Stimulated activated CD4-positive, alpha-beta T cell treated with anti-CD3 and anti-CD28 coated beads, Interleukin-1b, Interleukin-23, amount 100 ng/mL, for 24 hours (primary cell): ENCODE measurements at regions not wholly inside any gene's neighbourhood (a gene's known extent, or its start where the extent isn't known, plus 50 kb on each side); places are given as distances from the start of the nearest gene placed in this dataset.

Source experiments
- DNase-seq, 4 experiments: peaks; one replicate each; pipeline ENCODE4 v3.0.0-alpha.2; 2020; ENCODE audit warnings: low read depth in 4 of 4, low spot score in 1 of 4

DNA sequence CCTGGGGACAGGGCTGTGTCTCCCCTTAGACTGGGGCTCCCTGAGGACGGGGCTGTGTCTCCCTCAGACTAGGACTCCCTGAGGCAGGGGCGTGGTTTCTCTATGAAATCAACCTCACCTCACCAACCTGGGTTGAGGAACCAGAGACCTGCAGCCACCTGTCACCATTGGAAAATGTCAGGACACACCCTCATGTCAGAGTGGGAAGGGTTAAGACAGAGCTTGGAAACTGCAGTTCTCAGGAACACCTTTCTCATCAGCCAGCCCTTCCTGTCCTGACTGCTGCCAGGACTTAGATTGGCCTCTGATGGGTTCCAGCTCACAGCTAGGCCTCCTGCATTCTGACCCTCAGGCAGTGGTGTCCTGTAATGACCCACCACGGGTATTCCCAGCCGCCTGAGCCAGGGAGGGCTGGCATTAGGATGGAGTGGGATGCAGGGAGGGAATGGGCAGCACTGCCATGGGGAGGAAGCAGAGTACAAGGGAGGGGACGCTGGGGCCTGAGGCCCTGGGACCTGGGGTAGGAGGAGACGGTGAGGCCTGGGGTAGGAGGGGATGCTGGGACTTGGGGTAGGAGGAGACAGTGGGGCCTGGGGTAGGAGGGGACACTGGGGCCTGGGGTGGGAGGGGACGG is 76.3 kb downstream of the MRPL14 start:
- DNase-seq: no peak

DNA sequence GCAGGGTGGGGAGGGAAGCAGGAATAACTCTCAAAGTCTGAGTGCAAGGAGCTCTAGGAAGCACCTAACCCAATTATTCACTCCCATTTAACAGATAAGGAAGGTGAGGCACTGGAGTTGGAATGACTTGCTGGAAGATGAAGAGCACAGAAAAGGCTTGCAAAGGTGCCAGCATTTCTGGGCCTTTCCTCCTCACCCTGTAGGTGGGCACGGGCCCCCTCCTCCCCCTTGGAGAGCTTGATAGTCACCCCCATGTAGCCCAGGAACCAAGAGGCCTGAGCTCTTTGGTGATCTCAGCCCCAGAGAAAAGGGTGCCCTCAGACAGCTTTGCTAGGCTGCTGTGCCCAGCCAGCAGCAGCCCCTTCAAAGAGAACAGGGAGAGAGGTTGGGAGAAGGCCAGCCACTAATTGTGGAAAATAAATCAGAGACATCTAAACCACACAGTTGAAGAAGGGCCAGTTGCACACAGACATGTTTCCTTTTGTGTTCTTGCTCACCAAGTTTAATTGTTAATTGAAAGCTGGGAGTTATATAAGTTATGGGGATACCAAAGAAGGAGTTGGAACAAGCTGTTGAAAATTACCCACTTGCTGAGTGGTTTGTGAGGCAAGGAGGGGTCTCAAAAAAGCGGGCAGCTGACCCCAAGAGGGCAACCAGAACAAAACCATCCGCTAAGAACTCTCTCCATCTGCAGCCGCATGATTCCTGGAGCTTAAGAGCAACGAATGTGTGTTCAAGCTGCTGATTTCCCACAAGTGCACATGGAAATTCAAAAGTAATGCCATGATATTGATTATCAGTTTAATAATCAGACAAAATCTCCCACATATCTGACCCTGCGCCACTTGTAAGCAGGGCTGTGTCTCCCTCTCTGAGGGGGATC is 77.0 kb downstream of the MRPL14 start:
- no peak for DNase-seq

DNA sequence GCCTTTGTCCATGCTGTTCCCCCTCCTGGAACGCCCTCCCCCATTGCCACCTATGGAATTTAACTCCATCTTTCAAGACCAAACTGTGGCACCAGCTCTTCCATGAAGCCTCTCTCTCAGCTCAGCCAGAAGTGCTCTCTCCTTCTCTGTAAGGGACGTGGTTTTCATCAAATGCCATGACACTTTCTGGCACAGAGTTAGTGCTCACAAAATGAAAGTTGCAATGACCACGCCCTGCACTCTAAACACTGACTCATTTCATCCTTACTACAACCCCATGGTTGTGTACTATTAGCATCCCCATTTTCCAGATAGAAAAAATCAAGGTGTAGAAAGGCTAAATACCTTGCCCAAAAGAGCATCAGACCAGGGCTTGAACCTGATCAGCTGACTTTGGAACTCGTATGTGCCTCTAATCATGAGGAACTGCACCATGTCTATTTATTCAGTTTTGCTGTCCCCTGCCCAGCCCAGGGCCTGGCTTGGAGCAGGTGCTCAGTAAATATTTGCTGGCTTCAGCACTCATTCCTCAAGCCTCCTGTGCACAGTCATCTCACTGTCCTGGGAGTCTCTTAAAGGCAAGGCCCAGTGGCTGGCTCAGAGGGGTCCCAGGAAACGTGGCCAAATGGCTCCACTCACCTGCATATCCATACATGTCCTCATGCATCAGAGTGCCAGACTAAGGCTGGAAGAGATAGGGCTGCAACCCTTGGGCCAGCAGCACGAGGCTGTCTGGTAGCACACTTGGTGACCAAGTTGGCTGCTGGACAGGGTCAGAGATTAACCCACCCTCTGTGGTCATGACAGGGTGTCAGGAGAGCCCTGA is 77.9 kb downstream of the MRPL14 start:
- no peak for DNase-seq

DNA sequence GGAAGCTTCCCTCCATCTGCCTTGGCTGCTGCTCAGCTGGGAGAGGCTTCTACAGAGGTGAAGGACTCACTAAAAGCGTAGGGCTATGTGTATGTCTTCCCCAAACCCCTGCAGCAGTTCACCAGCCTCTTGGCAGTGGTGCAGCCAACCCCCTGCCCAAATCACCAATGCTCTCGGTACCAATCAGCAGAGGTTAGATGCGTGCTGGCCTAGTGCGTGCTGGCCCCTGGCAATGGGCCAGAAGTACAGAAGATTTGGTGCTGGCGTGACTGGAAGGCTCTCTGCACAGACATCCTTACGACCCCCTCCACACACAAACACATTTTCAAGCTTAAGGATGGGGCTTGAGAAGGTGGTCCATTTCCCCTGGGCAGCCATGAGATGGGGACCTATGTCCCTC is 79.0 kb downstream of the MRPL14 start:
- DNase-seq: no peak

DNA sequence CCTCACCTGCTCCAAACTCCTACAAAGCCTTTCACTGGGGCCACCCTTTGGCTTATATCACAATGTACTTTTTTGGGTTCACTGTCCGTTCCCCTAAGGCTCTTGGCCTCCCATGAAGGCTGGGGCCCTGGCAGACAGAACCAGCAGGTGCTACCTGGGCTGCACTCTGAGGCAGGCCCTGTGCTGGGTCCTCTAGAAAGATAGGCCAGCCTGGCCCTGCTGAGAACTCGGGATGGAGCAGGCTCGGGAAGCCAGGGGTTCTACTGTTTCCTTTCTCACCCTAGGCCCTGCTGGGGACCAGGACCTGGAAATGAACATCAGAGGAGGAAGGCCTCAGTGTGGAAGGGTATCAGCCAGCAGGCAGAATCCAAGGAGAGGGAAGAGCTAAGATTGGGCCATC is 79.5 kb downstream of the MRPL14 start:
- no peak for DNase-seq

DNA sequence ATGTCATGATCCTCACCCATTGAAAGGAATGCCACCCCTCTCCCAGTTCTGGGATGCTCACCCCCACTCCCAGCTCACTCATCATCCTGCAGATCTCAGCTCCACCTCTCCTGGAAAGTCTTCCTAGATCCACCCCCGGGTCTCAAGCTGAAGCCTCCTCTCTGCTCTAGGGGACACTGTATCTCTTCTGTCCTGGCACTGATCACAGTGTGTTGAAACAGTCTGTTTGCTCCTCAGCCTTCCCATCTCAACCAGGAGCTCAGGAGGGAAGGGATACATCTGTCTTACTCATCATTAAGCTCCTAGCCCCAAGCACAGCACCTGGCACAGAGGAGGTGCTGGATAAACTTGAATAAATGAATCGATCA is 80.1 kb downstream of the MRPL14 start:
- DNase-seq: no peak

DNA sequence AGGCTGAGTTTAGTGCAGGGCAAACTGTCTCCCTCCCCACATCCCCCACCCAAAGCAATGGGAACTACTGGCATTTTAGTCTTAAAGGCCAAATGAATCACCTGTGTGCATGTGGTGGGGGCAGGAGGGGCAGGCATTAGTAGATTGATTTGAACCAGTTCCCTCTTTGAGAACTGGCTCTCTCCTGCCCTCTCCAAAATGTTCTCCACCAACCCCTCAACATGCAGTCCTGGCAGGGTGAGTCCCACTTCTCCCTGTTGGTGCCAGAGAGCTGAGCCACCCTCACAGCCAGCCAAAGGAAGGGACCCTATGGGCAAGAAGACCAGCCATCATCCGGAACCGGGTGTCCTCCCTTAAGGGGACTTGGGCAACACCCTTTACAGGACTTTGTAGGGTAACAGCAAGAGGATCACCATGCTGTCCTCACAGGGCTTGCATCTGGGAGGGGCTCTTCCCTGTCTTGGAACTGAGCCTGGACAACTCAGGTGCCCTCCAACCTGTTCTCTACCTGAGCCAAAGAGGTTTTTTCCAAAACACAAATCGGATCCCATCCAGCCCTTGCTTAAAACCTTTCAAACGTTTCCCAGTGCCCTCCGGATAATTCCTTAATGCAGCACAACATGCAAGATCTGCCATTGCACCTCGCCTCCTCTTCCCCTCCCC is 80.6 kb downstream of the MRPL14 start:
- DNase-seq: no peak

DNA sequence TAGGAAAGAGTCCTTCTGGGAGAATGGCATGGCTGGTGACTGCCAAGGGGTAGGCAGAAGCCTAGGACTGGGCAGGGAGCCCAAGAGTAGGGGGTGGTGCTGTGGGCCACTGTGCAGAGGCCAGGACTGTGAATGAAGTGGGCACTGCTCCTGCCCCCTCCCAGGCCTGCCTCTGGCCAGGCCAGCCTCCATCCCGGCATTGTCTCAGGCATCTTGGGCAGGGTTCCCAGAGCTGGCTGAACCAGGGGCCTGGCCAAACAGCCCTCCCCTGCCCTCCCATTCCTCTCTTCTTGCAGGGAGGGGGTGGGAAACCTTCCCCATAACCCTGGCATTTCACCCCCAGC is 81.6 kb downstream of the MRPL14 start:
- DNase-seq: no peak

DNA sequence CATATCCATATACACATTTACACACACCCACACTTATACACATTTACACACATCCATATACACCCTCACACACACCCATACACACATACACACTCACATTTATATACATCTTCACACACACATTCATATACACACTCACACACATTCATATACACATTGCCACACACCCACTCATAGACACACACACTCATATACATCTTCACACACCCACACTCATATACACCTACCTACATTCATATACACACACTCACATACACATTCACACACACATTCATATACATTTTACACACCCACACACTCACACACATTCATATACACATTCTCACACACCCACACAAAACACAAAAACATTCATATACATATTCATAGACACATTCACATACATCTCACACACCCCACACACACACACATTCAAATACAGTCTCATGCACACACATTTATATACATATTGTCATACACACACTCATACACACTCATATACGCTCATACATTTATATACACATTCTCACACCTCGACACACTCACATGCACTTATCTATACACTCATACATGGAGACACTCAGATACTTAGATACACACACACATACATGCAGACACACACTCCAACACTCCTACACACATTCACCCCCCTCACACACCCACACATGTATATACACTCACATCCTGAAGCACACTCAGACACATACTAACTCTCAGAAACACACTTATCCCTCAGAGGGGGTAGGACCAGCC is 82.1 kb downstream of the MRPL14 start:
- DNase-seq: no peak

DNA sequence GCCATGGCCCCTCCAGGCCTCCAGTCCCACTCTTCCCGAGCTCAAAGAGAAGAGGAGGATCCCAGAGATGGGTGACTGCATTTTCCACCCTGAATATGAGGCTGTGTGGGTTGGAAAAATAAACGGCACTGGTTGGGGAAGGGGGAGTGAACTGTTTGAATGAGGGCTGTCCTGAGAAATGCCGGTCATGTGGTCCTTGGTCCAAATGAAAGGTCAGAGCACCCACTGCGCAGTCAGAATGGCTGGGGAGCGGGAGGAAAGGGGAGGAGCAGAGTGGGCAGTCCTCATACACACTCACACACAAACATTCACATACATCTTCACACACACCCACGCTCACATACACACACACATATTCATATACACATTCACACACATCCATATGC is 83.1 kb downstream of the MRPL14 start:
- DNase-seq: no peak

DNA sequence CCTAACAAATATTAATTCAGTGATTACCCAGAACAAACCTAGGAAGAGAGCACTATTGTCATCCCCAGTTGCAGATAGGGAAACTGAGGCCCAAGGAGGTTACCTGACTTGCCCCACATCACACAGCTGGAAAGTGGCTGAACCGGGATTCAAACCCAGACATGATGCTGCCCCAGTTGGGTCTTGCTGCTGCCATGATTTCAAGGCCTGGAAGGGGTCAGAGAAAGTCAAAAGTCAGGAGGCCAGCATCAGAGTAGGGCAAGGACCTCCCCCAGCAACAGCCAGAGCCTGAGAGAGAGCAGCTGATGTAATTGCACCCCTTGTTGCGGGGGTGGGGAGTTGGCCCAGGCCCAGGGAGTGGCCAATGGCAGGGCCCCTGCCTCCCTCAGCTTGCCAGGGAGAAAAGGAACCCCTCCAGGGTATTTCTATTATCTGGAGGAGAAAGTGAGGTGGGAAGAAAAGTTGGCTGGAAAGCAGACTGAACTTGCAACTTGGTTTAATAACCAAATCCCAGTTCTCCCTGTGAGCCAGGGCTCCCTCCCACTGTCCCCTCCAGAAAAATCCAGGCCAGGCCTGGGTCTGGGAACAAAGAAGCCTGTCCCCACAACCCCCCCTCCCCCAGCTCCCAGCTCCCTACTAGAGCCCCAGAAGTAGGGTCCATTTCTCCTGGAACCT is 83.6 kb downstream of the MRPL14 start:
- no peak for DNase-seq

DNA sequence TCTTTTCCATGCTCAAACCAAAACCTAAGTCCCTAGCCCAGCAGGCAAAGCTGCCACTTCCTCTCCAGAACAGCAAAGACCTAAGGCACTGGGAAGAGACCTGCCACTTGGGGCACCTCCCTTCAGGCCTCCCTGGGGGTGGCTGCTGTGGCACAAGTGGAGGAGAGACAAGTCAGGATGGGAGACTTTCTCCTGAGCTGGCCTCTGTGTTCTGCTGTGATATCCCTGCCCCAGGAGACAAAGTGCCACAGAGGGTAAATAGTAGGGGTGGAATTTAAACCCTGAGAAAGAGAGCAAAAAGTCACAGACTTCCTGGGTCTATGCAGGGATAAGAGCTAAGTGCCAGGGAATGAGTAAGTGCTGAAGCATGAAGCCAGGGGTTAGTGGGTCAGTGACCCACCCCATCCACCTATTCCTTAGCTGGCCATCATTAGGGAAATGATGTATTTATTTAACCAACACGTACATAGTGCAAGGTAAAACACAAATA is 84.2 kb downstream of the MRPL14 start:
- no peak for DNase-seq

DNA sequence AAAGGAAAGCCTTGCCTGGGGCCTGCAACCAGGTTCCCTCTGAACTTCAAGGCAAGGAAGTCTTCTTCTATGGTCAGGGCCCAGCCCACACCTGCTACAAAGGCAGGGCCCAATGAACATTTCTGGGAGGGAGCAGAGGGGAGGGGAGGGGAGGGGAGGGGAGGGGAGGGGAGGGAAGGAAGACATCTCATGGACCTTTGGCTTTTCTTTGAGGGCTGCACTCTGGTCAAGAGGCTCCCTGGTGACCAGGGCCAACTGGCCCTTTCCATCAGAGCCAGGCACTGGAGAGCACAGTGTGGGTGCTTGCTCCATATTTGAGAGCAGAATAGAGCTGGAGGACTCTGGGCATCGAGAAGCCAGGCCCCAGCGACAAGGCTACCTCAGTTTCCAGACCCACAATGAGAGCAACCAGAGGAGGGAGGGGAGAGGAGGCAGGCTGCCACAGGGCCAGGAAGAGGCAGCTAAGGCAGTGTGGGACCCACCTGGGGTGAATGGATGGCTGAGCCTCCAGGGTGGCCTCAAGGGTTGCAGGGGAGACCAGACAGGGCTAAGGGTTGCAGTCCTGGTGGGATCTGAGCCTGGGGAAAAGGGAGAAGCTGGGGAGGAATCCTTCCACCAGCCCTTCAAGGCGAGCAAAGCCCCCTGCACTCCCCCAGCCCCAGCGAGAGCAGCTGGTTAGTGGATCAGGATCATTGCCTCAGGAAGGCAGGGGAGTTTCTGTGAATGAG is 84.8 kb downstream of the MRPL14 start:
- no peak for DNase-seq

DNA sequence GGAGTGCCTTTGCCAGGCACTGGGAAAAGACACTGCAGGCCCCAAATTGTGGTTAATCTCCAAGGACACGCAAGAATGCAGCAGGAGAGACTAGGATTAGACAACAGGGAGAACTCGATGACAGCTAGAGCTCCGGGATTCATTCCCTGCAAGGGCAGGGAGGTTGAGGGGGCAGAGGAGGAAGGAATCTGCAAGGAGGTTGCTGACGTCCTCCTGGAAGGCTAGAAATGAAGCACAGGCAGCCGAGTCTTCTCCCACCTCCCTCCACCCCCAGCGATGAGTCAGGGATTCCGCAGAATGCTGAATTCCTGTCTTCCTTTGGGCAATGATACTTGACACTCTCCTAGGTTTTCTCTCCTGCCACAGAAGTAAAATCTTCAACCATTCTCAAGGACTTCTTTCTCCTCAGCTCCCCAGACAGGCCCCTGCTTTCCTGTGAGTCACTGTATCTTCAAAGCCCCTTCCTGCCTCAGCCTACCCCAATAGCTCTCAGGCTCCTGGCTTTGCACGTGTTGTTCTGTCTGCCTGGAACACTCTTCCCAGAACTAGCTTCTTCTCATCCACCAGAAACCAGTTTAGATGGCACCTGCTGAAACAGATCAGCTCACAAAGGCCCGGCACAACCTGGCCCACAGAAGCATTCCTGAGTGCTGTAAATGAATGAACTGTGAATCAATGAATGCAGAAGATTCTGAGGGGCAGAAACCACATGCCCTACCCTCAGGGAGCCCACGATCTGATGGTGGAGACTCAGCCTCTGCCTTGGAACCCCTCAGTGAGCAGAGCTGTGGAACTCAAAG is 85.6 kb downstream of the MRPL14 start:
- DNase-seq: no peak

DNA sequence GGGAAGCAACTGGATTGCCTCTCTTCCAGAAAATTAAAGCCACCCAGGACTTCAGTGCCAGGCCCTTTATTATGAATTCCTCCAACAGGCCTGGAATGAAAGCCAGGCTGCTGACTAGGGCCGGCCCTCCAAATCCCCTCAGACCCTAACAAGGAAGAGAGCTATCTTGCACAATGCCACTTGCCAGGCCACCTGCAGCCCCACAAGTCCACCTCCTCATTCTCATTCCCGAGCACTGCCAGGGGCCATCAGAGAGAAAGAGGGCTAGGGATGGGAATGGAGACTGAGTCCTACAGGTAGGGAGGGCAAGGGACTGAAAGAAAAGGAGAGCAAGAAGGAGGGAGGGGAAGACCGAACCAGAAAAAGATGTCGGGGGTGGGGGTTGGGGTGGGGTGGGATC is 86.5 kb downstream of the MRPL14 start:
- DNase-seq: no peak

DNA sequence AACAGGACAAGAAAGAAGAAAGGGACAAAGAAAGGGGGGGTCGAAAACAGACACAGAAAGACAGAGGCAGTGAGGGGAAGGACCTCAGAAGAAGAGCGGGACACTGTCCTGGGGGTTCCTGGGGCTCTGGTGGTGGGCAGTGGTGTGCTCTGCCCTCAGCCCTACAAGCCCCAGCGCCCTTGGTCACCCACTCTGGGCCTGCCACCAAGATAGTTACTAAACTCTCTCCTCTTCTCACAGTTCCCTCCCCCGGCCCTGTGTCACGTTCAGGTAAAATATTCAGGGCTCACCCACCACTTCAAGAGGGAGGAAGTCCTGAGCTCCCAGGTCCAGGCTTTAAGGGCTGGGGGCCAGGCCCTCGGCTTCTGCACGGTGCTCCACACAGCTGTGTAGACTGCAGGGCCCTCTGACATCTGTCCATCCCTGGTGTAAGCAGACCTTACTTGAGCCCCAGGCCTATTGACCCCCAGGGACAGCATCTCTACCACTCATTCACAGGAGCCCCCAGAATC is 87.4 kb downstream of the MRPL14 start:
- DNase-seq: no peak

DNA sequence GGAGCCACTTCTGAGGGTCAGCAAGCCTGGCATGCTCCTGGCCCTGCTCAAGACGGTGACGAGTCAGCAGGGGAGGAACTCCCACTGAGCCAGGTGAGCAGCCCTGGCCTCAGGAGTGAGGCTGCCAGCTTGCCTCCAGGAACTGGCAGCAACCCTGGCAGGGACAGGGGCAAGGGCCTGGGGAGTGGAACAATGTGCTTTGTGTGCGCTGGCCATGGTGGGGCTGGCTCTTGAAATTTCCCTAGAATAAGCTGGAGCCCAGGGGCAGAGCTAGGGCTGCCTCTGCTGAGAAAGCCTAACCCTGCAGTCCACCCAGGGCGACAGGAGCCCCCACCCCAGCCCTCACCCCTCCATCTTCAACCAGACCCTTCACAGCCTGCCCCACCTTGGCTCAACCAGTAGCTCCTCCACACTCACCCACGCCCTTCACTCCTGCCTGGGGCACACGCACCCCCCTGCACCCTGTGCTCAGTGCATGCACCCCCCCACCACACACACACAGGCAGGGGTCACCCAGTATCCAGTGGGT is 88.0 kb downstream of the MRPL14 start:
- DNase-seq: no peak

DNA sequence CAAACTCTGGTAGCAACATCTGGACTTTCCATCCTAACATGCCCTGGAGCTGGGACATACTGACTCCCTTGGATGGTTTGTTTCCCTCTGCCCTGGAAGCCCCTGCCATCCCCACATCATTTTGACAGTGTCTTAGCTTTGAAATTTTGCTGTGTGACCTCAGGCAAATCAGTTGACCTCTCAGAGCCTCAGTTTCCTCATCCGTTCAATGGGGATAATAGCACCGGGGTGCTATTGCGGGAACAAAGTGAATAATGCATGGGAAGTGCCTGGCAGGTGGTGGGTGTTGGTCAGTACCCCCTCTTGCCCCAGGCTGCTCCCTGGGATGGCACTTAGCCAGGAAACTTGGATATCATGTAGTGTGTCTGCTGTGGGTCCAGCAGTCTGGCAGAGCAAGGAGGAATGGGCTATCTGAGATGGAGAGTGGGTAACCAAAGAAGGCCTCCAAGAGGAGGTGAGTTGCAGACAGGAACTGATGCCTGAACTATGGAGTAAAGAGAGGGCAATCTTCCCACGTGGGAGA is 88.6 kb downstream of the MRPL14 start:
- DNase-seq: no peak
